HG02571 (cell line): ENCODE measurements at regions not wholly inside any gene's neighbourhood (a gene's known extent, or its start where the extent isn't known, plus 50 kb on each side); places are given as distances from the start of the nearest gene placed in this dataset.

Experiments
- ATAC-seq: cut with Tn5 transposase; IDR thresholded peaks from one replicate; pipeline ENCODE4 v1.9.1; 2021; ENCODE audit warnings: mild to moderate bottlenecking, moderate library complexity; ENCODE audit not compliant: unreplicated experiment

DNA sequence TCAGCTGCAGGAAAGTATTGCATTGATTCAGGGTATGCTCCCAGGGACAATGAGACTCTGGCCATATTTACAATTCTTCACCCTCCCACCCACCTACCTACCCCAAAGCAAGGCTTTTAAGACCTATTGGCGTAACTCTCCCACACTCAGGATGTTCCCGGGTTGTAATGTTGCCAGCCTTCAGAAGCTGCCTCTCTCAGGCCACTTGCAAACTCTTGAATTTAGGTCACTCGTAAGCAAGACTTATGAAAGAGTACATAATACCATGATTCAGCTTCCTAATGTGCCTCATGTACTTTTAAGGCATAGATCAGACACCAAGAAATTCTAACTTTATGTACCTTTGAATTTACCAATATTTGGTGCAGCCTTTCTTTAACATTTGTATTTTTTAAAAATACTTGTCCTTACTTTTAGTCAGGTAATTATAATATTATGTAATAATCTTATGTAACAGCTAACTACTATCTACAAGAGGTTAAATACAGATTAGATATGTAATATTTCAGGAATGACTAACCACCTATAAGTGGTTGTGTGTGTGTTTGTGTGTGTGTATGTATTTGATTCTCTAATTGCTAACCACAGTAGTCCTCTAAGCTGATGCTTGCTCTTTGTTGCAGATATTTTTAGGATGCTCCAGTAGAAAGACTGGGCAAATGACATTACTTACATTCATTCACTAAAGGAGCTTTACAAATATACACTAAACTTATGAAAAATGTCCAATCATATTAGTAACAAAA, 630.5 kb upstream of the MEF2C start:
- ATAC-seq: no peak

DNA sequence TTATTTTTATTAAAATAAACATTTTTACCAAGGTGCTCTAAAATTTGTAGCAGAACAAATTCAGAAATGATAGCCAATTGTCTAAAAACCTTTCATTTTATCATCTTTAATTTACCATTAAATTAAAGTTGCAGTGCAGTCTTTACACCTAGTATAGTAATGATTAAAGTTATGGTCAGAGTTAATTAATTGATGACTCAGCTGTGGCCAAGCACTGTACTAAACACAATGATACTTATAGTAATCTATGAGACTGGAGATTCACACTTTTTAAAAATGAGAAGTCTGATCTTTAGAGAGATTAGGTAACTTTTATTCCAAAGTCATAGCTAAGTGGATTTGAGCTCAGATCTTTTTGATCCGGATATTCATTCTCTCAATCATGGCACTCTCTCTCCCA, 621.1 kb upstream of the MEF2C start:
- ATAC-seq: no peak

- no peak for ATAC-seq
Observed at GRCh38 chr5:89499787-89500186, 616.8 kb upstream of the MEF2C start.

DNA sequence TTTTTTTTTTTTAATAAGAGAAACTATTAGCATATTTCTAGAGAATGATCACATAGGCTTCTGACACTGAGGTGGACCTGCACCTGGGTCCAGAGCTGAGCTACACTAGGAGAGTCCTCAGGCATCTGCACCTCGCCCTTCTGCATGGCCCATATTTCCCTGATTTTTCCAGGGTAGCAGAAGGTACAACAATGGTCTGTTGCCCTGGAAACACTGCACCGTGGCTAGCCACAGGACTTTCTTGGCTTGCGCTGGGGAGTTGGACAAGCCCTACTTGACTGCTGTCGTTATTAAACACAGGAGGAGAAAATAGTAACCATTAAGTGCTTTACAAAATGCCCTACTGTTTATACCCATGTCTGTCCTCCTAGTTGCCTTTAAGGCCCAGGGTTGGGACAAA, 615.7 kb upstream of the MEF2C start:
- no peak for ATAC-seq

DNA sequence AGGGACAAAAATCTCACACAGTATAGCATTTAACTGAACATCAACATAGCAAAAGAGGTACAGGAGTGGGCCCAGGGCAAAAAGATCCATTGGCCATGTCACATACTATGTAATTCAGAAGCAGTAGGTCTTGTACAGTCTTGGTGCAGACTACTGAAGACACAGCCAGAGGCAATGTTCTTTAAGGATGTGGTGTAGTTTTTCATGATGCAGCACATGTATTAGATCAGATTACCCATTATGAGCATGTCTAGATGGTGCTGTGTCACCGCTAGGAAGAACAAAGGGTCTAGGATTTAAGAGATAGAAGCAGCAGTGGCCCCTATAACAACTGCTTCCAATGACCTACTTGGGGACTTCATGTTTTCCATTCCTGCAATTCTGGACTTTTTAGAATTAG, 610.4 kb upstream of the MEF2C start:
- ATAC-seq: no peak

- no peak for ATAC-seq
Observed at GRCh38 chr5:89484962-89485361, 602.0 kb upstream of the MEF2C start.

GRCh38 chr5:89480406-89481007, 597.5 kb upstream of the MEF2C start:
- no peak for ATAC-seq

GRCh38 chr5:89478851-89479250, 595.9 kb upstream of the MEF2C start:
- ATAC-seq: no peak

DNA sequence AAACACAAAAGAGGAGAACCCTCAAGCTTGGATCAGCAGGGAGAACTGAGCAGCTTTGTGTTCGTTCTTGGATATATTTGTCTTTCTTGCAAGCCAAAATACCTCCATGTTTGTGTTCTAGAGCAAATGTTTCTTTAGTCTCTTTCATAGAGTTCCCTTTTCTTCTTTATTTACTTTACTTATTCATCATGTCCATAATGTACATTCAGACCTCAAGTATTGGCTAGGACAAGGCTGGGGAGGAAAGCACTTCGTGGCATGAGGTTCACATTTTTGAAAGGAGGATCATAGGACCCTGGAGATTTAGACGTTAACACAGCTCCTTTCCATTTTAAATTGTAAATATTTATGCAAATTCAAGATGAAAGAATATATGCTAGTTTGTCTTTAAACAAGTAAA, 590.2 kb upstream of the MEF2C start:
- no peak for ATAC-seq

GRCh38 chr5:89471541-89471940, 588.6 kb upstream of the MEF2C start:
- no peak for ATAC-seq

DNA sequence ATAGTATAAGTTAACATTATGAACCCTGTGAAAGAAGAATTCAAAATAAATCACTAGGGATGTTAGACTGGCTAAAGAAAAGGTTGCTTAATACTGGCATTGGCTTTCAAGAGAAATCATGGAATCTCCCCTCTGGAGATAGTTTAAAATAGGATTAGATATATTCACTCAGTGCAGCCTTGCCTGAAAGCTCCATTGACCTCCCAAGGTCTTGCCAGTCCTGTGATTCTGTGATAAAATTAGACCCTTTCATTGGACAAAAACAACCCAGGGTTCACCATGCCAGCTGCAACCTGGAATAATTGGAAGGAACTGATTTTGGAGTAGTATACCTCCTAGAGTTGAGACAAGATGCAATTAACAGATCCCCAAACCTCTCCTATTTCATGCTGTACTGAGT, 588.1 kb upstream of the MEF2C start:
- ATAC-seq: no peak

DNA sequence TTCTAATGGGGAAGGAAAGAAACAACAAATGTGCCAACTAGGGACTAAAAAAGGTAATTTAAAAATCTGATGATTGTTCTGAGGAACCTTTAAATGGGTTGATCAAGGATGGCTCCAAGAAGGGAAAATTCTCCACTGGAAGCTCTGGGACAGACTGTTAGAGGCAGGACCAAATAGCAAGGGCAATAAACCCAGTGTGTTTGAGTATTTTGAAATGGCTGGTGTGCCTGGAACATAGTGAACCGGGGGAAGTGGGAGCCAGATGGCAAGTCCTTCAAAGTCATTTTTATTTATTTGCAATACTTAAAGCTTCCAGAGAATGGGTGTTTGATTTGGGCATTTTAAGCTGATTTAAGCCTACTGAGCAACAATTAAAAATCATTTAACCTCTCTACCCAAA, 587.7 kb upstream of the MEF2C start:
- ATAC-seq: no peak

GRCh38 chr5:89458332-89458656, 575.3 kb upstream of the MEF2C start:
- no peak for ATAC-seq

DNA sequence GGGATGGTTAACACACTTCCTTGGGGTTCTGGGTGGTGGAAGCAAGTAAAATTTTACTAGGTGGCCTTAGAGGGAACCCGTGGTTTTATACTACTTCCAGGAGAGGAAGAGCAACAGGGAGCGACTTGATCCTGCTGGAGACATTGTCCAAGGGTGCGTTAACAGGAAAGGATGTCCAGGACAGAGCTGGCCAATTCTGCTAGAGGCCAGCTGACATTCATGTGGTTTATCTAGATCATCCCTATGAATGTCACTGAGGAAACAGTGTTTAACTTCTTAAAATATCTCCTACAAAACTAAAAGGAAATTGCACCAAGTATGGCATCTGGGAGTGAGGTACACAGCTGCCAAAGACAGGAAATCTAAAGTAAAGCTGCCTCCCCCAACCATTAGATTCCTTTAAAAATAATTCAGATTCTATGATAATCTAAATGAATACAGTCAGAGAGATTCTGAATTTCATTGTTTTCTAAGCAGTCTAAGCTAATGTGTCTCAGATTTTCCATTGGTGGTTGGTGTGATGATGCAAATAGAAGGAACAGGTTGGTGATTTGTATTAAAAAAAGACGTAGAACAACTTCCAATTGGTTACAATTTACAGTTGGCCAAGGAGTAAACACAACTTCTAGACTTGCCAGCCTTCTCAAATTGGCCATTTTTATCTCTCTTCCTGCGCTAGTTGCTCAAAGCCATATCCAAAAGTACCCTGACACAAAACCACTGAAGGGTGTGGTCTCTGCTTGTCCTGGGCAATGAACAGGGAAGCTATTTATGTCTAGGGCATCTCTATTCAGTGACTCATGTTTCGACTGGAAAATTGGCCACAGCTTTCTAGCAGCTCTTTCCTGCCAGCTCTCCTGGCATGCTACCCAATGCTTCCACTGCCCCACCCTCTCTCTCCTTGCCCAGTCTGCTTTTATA, 574.7 kb upstream of the MEF2C start:
- no peak for ATAC-seq

- no peak for ATAC-seq
Observed at GRCh38 chr5:89452081-89452480, 569.1 kb upstream of the MEF2C start.

DNA sequence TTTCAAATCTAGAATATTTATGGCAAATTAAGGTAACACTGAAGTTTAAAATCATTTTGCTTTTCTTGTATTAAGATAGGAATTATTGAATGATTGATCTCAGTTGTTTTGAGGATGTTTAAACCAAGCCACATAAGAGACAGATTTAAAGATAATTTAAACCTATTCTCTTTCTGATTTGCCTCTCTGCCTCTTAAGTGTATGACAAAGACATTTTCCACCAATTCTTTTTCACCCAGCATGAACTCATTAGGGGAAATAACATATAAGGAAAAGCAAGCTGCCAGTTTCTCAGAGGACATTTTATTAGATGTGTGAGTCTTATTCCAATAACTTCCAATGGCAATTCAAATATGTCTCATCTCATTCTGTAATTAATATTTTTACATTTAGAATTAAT, 568.3 kb upstream of the MEF2C start:
- no peak for ATAC-seq

DNA sequence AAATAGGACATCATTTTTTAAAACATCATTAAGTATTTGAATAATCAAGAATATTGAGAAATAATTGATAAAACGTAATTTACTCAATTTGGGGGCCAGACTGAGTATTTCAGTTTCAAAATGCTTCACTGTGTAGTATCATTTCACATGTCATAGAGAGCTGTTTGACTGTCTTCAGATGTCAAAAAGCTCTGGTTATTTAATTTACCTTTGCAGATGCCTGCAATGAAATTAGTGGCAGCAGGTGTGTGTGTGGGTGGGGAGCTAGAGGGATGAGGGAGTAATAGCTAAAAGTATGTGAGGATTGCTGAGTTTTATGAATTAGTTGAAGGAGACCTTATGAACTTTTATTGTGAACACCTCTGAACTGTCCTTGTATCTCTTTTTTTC, 567.2 kb upstream of the MEF2C start:
- no peak for ATAC-seq

DNA sequence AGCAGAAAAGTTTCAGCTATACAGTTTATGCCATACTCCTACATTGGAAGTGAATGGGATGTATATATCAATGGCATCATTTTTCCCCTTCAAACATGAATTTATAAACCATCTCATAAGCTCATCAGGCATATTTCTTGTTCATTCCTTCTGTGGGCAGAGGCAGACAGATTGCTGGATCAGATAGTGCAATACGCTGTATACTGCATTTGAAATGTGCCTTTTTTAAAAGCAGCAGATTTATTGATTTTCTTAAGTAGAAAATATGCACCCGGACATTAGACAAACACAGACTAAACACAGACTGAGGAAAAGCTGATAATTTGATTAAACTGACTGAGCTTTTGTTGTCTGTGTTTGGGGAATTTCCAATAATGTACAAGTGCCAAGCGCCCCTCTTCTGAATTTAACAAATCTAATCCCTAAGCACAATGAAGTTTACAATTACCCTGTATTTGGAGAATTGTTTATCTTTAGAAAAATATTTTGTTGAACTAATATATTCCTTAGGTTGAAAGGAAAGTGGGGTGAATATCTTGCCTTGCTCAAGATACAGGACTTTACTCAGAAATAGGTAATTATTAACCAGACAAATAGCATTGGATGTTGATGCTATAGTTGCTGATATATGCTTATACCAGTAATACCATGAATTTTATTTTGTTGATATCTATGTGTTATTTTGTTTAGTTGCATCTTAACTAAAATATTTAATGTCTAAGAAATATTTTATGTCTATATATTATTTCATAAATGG, 566.6 kb upstream of the MEF2C start:
- ATAC-seq: no peak

DNA sequence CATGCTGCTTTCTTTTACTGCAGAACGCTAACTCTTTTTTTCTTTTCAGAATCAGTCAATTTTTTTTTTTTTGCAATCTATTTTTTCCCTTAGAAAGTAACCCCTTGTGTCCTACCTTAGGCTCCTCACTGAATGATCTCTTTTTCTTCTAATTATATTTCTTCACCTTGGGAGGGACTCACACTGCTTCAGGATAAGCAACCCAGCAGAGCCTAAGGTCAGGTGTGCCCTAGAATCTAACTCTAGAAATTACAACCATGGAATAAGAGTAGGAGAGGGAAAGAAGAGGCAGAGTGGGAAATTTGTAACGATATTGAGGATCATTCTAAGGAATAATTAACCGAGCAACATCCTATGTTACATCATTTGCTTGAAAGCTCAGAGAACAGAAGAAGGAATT, 564.0 kb upstream of the MEF2C start:
- ATAC-seq: no peak

- ATAC-seq: no peak
Observed at GRCh38 chr5:89445106-89445745, 562.2 kb upstream of the MEF2C start.

DNA sequence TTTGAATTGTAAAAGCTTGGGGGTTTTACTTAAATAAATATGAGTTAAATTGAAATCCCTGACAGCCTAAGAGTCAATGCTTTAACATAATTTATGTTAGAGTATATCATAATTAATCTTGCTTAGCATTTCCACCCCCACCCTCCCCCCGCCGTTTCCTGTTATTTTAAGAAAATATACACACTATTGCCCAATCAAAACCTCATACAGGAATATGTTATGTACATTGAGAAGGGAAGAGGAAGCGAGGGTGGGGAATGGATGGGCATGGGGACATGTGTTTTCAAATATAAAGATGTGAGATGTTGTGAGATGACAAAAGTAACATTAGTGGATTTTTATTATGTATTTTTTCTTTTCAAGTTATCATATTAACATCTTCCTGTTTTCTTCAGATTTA, 561.1 kb upstream of the MEF2C start:
- ATAC-seq: no peak
